MCF 10A (cell line): ENCODE measurements at regions not wholly inside any gene's neighbourhood (a gene's known extent, or its start where the extent isn't known, plus 50 kb on each side); places are given as distances from the start of the nearest gene placed in this dataset.

Experiments
- BruUV-seq: library from RNA; stranded (reverse); fragments of 400-500 nt; replicated peaks from 2 replicates; lab custom pipeline; 2021; lab: Mats Ljungman, UMichigan
- CTCF ChIA-PET: fragments of 300-600 bp; sonication (Branson Sonifier 250); formaldehyde crosslinking; extraction: SDS; loops from one replicate; lab custom pipeline; 2021; ENCODE audit warnings: antibody characterized with exemption, inconsistent platforms; lab: Yijun Ruan, JAX
- POLR2A ChIA-PET: fragments of 300-600, 350-650 bp; sonication (Branson Sonifier 250); formaldehyde crosslinking; extraction: SDS; loops from one replicate; lab custom pipeline; 2020; ENCODE audit warnings: antibody characterized with exemption, inconsistent platforms; lab: Yijun Ruan, JAX
- DNase-seq: peaks from one replicate; pipeline ENCODE4 v3.0.0-alpha.2; 2018; ENCODE audit not compliant: unreplicated experiment
- H3K27ac Mint-ChIP-seq: one replicate; pipeline ENCODE4 v1.8.0; 2022; ENCODE audit warnings: mild to moderate bottlenecking, low read depth, mixed read lengths; ENCODE audit not compliant: unreplicated experiment
- H3K27me3 Mint-ChIP-seq: one replicate; pipeline ENCODE4 v1.8.0; 2022; ENCODE audit warnings: mixed read lengths; ENCODE audit not compliant: insufficient read depth, unreplicated experiment
- H3K36me3 Mint-ChIP-seq: one replicate; pipeline ENCODE4 v1.8.0; 2022; ENCODE audit warnings: mild to moderate bottlenecking, moderate library complexity, mixed read lengths; ENCODE audit not compliant: insufficient read depth, unreplicated experiment
- H3K4me1 Mint-ChIP-seq: one replicate; pipeline ENCODE4 v1.8.0; 2022; ENCODE audit warnings: mixed read lengths; ENCODE audit not compliant: insufficient read depth, unreplicated experiment
- H3K4me3 Mint-ChIP-seq: one replicate; pipeline ENCODE4 v1.8.0; 2022; ENCODE audit warnings: mild to moderate bottlenecking, moderate library complexity, mixed read lengths; ENCODE audit not compliant: unreplicated experiment
- H3K9me3 Mint-ChIP-seq: one replicate; pipeline ENCODE4 v1.8.0; 2022; ENCODE audit warnings: mixed read lengths; ENCODE audit not compliant: unreplicated experiment
- CTCF ChIP-seq: fragments of 200-600 bp; IDR thresholded peaks from one replicate; pipeline ENCODE4 v1.8.0; 2022; ENCODE audit warnings: antibody characterized with exemption, mild to moderate bottlenecking; ENCODE audit not compliant: unreplicated experiment
- intact Hi-C: fragments of 100-400 bp; cut with micrococcal nuclease; formaldehyde crosslinking; loops from 2 replicates; pipeline ENCODE4 v1.14.1; 2022

DNA sequence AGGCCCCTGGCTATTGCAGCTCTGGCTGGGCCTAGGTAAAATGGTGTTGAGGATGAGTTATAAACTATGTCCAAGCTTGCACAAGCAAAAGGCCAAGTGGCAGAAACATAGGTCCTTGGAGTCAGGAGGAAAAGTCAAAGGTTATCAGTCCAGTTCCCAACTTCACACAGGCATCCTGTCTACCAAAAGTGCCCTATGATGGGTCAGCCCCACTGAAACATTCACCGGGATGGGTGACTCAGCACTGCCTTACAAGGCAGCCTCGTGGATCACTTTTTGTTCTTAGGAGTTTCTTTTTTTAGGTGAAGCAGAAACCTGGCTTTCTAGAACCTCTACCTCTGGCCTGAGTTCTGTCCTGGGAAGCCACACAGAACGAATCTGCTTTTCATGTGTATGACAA is 158.8 kb upstream of the LYZL2 start:
- peak; percentile 26 for DNase-seq
- no peak for TF ChIP-seq CTCF
- no peak overlapping the region for H3K4me3 Mint-ChIP-seq
- H3K27me3 Mint-ChIP-seq: no peaks in the 10 kb centered on the region
- H3K36me3 Mint-ChIP-seq: no peaks in the 10 kb centered on the region
- H3K4me1 Mint-ChIP-seq: peaks cover 16% of the 10 kb centered on the region
- intact Hi-C loops: loop anchor here (5.0 kb wide), 1 partner anchor 244 kb away; the partner anchor contains the start of gene ZNF438
- peak overlapping the region; percentile 27 for H3K27ac Mint-ChIP-seq
- no peaks in the 10 kb centered on the region for H3K9me3 Mint-ChIP-seq
- BruUV-seq: no TSS peak
- CTCF ChIA-PET: no interaction called here
- POLR2A ChIA-PET: no interaction called here

DNA sequence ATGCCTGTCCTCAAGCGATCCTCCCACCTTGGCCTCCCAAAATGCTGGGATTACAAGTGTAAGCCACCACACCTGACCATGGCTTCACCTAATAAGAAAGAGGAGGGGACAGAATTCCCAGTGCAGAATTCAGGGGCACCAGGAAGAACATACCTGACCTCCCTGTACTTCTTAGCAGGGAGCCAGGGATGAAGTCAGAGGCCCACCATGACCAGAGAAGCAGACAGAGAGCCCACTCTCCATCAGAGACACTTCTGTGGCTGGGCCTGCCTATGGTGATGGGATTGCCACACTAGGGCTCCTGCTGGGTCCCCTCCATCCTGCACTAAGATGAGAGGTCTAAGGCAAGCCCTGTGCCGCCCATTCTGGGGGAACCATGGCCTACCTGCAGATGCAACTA is 157.4 kb upstream of the LYZL2 start:
- ChIA-PET POLR2A (no interaction called here), CTCF (interaction anchor here (0.6 kb wide), 1 partner anchor 38 kb away, joined by 3 read pairs; no protein-coding TSS in a partner anchor)
- H3K27ac Mint-ChIP-seq: no peak overlapping the region
- BruUV-seq: no TSS peak
- no peaks in the 10 kb centered on the region for H3K9me3 Mint-ChIP-seq
- no peaks in the 10 kb centered on the region for H3K27me3 Mint-ChIP-seq
- TF ChIP-seq CTCF: no peak
- H3K36me3 Mint-ChIP-seq: no peaks in the 10 kb centered on the region
- H3K4me1 Mint-ChIP-seq: peaks cover 24% of the 10 kb centered on the region
- intact Hi-C loops: loop anchor here (5.0 kb wide), 1 partner anchor 245 kb away; the partner anchor contains the start of gene ZNF438
- H3K4me3 Mint-ChIP-seq: no peak overlapping the region
- DNase-seq: no peak

DNA sequence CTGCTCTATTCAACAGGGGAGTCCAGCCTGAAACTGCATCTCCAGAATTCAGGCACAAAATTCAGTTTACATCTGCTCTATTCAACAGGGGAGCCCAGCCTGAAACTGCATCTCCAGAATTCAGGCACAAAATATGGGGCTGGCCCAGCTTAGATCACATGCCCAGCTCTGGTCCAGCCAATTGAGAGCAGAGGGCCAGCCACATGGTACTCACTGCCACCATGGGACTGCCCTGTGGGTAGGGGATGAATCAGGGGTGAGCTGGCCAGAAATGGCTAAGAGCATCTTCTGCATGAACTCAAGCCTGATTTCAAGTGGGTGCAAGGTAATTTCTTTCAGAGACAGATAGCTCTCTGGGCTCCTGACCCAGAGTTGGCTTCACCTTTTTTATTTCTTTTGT is 156.6 kb upstream of the LYZL2 start:
- no peak for TF ChIP-seq CTCF
- H3K4me1 Mint-ChIP-seq: peaks cover 24% of the 10 kb centered on the region
- intact Hi-C loops: loop anchor here (5.0 kb wide), 1 partner anchor 246 kb away; the partner anchor contains the start of gene ZNF438
- no peak for DNase-seq
- H3K36me3 Mint-ChIP-seq: no peaks in the 10 kb centered on the region
- CTCF ChIA-PET: no interaction called here
- no peak overlapping the region for H3K4me3 Mint-ChIP-seq
- POLR2A ChIA-PET: interaction anchor here (0.6 kb wide), 1 partner anchor 19 kb away, joined by 4 read pairs; no protein-coding TSS in a partner anchor
- no peaks in the 10 kb centered on the region for H3K9me3 Mint-ChIP-seq
- H3K27me3 Mint-ChIP-seq: no peaks in the 10 kb centered on the region
- no peak overlapping the region for H3K27ac Mint-ChIP-seq
- BruUV-seq: no TSS peak

DNA sequence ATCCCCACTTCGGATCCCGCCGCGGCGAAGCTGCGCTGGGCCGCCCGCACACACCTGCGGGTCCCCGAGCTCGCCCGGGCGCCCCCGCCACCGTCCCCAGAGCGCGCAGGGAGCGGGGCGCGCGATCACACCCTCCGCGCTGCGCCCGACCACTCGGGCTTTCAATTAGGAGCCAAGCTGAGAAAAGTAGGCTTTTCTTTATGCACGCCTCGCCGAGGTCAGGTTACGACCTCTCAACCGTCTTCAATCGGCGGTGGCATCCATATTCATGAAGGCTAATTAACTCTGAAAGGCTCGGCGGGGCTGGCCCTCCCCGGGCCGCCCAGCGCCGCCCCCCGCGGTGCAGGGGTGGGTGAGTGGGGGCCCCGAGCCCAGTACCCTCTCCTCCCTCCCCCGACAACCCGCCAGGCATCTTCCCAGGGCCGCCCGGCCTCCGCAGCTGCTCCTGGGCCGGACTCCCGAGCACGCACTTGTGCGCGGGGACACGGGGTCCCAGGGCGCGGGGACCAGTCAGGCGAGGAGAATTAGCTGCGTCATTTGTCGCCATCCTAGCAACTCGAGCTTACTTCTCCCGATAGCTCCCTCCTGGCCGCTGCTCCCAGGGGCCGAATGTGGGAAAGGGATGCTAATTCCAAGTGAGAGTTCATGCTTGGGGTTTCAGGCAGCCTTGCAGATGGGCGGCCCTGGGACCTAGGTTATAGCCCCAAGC is 155.5 kb upstream of the LYZL2 start:
- no peak for DNase-seq
- ChIA-PET POLR2A (interaction anchor here (1.7 kb wide), 1 partner anchor 533 kb away, joined by 3 read pairs; the partner anchor contains the start of gene ZEB1), CTCF (interaction anchor here (0.7 to 0.8 kb wide), 4 partner anchors 22 to 548 kb away, joined by 3 to 5 read pairs (median 3); partner anchors contain the start of gene ZNF438)
- Mint-ChIP-seq H3K9me3 (no peaks in the 10 kb centered on the region), H3K27ac (no peak overlapping the region), H3K4me1 (peaks cover 24% of the 10 kb centered on the region), H3K36me3 (no peaks in the 10 kb centered on the region), H3K27me3 (no peaks in the 10 kb centered on the region), H3K4me3 (no peak overlapping the region)
- intact Hi-C loops: loop anchor here (1.0 to 5.0 kb wide), 4 partner anchors 247 to 1023 kb away; partner anchors contain the start of genes ZEB1 and ZNF438
- BruUV-seq: no TSS peak
- no peak for TF ChIP-seq CTCF
